ENCODE measurements at regions not wholly inside any gene's neighbourhood (a gene's known extent, or its start where the extent isn't known, plus 50 kb on each side); places are given as distances from the start of the nearest gene placed in this dataset.

- TF ChIP-seq TSHZ2 (CRISPR knock-in tag; IDR thresholded peaks at IDR 0.05): no peak
- TF ChIP-seq ZC3H10 (CRISPR knock-in tag; IDR thresholded peaks at IDR 0.05): no peak
- TF ChIP-seq ZFP3 (CRISPR knock-in tag; IDR thresholded peaks at IDR 0.05): no peak
- no peak for TF ChIP-seq SNAI2 (CRISPR knock-in tag; IDR thresholded peaks at IDR 0.05)
- no peak for TF ChIP-seq ZNF565 (CRISPR knock-in tag; conservative IDR thresholded peaks at IDR 0.05; ENCODE audit: low read depth)
- TF ChIP-seq CSDC2 (CRISPR knock-in tag; IDR thresholded peaks at IDR 0.05): no peak
- TF ChIP-seq CSRNP3 (CRISPR knock-in tag; IDR thresholded peaks at IDR 0.05): no peak
Measured at GRCh38 chr10:10361301-10361885, 656.3 kb upstream of the CELF2 start (continued).

- TF ChIP-seq CSRNP3 (CRISPR knock-in tag; IDR thresholded peaks at IDR 0.05) (no peak), GLIS3 (CRISPR knock-in tag; IDR thresholded peaks at IDR 0.05) (no peak), ARNTL (CRISPR knock-in tag; IDR thresholded peaks at IDR 0.05; ENCODE audit: borderline replicate concordance, low read depth) (no peak), OSR1 (CRISPR knock-in tag; IDR thresholded peaks at IDR 0.05) (no peak), PPARA (CRISPR knock-in tag; IDR thresholded peaks at IDR 0.05; ENCODE audit: borderline replicate concordance) (no peak), ZNF8 (CRISPR knock-in tag; IDR thresholded peaks at IDR 0.05) (no peak), ZFP3 (CRISPR knock-in tag; IDR thresholded peaks at IDR 0.05) (no peak), CREB5 (CRISPR knock-in tag; IDR thresholded peaks at IDR 0.05; ENCODE audit: low read depth) (no peak), ZNF70 (CRISPR knock-in tag; IDR thresholded peaks at IDR 0.05) (no peak), POU6F1 (CRISPR knock-in tag; IDR thresholded peaks at IDR 0.05; ENCODE audit: borderline replicate concordance, low read depth) (no peak), TCF4 (CRISPR knock-in tag; IDR thresholded peaks at IDR 0.05; ENCODE audit: borderline replicate concordance) (no peak), ZFP30 (CRISPR knock-in tag; IDR thresholded peaks at IDR 0.05) (no peak), PATZ1 (CRISPR knock-in tag; IDR thresholded peaks at IDR 0.05; ENCODE audit: borderline replicate concordance) (no peak), ZNF565 (CRISPR knock-in tag; conservative IDR thresholded peaks at IDR 0.05; ENCODE audit: low read depth) (no peak), ZC3H10 (CRISPR knock-in tag; IDR thresholded peaks at IDR 0.05) (no peak), ESRRG (CRISPR knock-in tag; IDR thresholded peaks at IDR 0.05) (no peak), SNAI2 (CRISPR knock-in tag; IDR thresholded peaks at IDR 0.05) (no peak), TOX (CRISPR knock-in tag; IDR thresholded peaks at IDR 0.05; ENCODE audit: borderline replicate concordance) (no peak), CSDC2 (CRISPR knock-in tag; IDR thresholded peaks at IDR 0.05) (no peak), RARB (CRISPR knock-in tag; IDR thresholded peaks at IDR 0.05) (no peak)
Measured at GRCh38 chr10:10362800-10363199, 654.9 kb upstream of the CELF2 start.

More at GRCh38 chr10:10362800-10363199, 654.9 kb upstream of the CELF2 start:
- no peak for ATAC-seq
